Brain microvascular endothelial cell (primary cell): ENCODE measurements at regions not wholly inside any gene's neighbourhood (a gene's known extent, or its start where the extent isn't known, plus 50 kb on each side); places are given as distances from the start of the nearest gene placed in this dataset.

Source experiments
- DNase-seq: peaks from one replicate; pipeline ENCODE4 v3.0.0-alpha.2; 2020
- H3K27ac ChIP-seq: fragments of 250-450 bp; sonication (Bioruptor Pico); 2 replicates; pipeline ENCODE4 v1.5.1; 2020; ENCODE audit warnings: mild to moderate bottlenecking, moderate library complexity
- H3K27me3 ChIP-seq: fragments of 250-450 bp; sonication (Bioruptor Pico); replicated peaks from 2 replicates; pipeline ENCODE4 v1.5.1; 2020; ENCODE audit warnings: mild to moderate bottlenecking
- H3K36me3 ChIP-seq: fragments of 250-450 bp; sonication (Bioruptor Pico); replicated peaks from 2 replicates; pipeline ENCODE4 v1.5.1; 2020; ENCODE audit warnings: mild to moderate bottlenecking
- H3K4me3 ChIP-seq: 2 replicates; pipeline ENCODE4 v1.5.1; 2011; ENCODE audit warnings: low read depth, mild to moderate bottlenecking, control low read depth, low read length, moderate library complexity
- in situ Hi-C: cut with HindIII; loops from 2 replicates; pipeline ENCODE4 v1.10.0; 2017; ENCODE audit warnings: low sequenced_read_pairs, low pct_ligation_motif_present
- TF ChIP-seq, protein P1 (sequence below): IDR thresholded peaks from 2 replicates; pipeline ENCODE4 v1.5.1; 2011; ENCODE audit warnings: low read depth, mild to moderate bottlenecking, moderate library complexity, low read length, control low read depth, inconsistent platforms; ENCODE audit errors: missing control alignments

GRCh38 chr3:194256040-194256945 lies 94.8 kb downstream of the CPN2 start:
- Histone ChIP-seq H3K27me3 (peaks cover 38% of the 10 kb centered on the region), H3K36me3 (no peaks in the 10 kb centered on the region), H3K27ac (no peak overlapping the region), H3K4me3 (no peak overlapping the region)
- DNase-seq = no peak
- in situ Hi-C loops = no loop called here
- TF ChIP-seq, protein P1, sequence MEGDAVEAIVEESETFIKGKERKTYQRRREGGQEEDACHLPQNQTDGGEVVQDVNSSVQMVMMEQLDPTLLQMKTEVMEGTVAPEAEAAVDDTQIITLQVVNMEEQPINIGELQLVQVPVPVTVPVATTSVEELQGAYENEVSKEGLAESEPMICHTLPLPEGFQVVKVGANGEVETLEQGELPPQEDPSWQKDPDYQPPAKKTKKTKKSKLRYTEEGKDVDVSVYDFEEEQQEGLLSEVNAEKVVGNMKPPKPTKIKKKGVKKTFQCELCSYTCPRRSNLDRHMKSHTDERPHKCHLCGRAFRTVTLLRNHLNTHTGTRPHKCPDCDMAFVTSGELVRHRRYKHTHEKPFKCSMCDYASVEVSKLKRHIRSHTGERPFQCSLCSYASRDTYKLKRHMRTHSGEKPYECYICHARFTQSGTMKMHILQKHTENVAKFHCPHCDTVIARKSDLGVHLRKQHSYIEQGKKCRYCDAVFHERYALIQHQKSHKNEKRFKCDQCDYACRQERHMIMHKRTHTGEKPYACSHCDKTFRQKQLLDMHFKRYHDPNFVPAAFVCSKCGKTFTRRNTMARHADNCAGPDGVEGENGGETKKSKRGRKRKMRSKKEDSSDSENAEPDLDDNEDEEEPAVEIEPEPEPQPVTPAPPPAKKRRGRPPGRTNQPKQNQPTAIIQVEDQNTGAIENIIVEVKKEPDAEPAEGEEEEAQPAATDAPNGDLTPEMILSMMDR = no peak

- peaks cover 31% of the 10 kb centered on the region for H3K27me3 ChIP-seq
- no peak overlapping the region for H3K27ac ChIP-seq
- TF ChIP-seq, protein P1 = no peak
- no peaks in the 10 kb centered on the region for H3K36me3 ChIP-seq
- no peak overlapping the region for H3K4me3 ChIP-seq
- DNase-seq = no peak
- in situ Hi-C loops = no loop called here
Observed at GRCh38 chr3:194257151-194257621, 93.9 kb downstream of the CPN2 start.

- H3K27me3 ChIP-seq = peaks cover 28% of the 10 kb centered on the region
- H3K4me3 ChIP-seq = no peak overlapping the region
- H3K27ac ChIP-seq = no peak overlapping the region
- DNase-seq = no peak
- TF ChIP-seq, protein P1 = no peak
- H3K36me3 ChIP-seq = no peaks in the 10 kb centered on the region
- in situ Hi-C loops = no loop called here
Observed at GRCh38 chr3:194257916-194258668, 93.0 kb downstream of the CPN2 start.

- Histone ChIP-seq H3K27ac (no peak overlapping the region), H3K36me3 (no peaks in the 10 kb centered on the region), H3K27me3 (peaks cover 16% of the 10 kb centered on the region), H3K4me3 (no peak overlapping the region)
- in situ Hi-C loops = no loop called here
- TF ChIP-seq, protein P1 = no peak
- no peak for DNase-seq
Observed at GRCh38 chr3:194259982-194260766, 91.0 kb downstream of the CPN2 start.

DNA sequence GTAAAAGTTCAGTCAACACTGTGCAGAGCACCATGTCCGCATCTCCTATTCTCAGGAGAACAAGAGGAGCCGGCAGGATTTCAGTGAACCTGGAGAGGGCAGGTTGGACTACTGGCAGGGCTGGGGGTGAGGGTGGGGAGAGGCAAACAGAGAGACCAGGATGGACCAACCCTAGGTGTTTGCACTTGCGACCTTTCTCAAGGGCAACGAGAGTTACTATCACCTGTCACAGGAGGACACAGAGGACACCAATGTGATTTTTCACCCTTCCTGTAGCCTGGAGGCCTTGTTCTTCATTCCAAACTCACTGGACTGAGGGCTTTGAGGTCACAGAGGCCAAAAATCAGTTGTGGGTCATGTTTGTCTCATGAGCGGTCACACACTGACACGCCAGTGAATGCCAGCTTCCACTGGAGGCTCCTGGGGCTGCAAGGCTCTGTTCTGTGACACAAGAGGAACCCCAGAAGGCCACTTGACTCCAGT lies 89.5 kb downstream of the CPN2 start:
- in situ Hi-C loops = no loop called here
- no peaks in the 10 kb centered on the region for H3K36me3 ChIP-seq
- H3K27me3 ChIP-seq = peaks cover 7% of the 10 kb centered on the region
- H3K27ac ChIP-seq = no peak overlapping the region
- no peak for DNase-seq
- TF ChIP-seq, protein P1 = no peak
- H3K4me3 ChIP-seq = no peak overlapping the region
